ENCODE measurements at regions not wholly inside any gene's neighbourhood (a gene's known extent, or its start where the extent isn't known, plus 50 kb on each side); places are given as distances from the start of the nearest gene placed in this dataset.

GRCh38 chr6:144876689-144877088, 591.6 kb downstream of the UTRN start:
- no peak for DNase-seq (ENCODE audit: low read depth in 1 of 2, low spot score in 2 of 2)
- no peak overlapping the region for H3K4me3 ChIP-seq (ENCODE audit: extremely low read depth in 1 of 4, insufficient read depth in 2 of 4, low read depth in 3 of 4, low read length in 4 of 4)
- no peak overlapping the region for H2BK120ac ChIP-seq (replicated peaks; ENCODE audit: low read depth, low read length)
- no peak overlapping the region for H2AFZ ChIP-seq (ENCODE audit: low read length)
- no peak overlapping the region for H2BK12ac ChIP-seq (ENCODE audit: low read depth, low read length)
- no peak overlapping the region for H2BK15ac ChIP-seq (ENCODE audit: low read length)
- H3K23ac ChIP-seq (ENCODE audit: insufficient read length): no peak overlapping the region
- no peak overlapping the region for H2AK5ac ChIP-seq (ENCODE audit: low read depth, low read length)
- no peak overlapping the region for H3K14ac ChIP-seq (ENCODE audit: insufficient read length)
- no peak overlapping the region for H3K4me2 ChIP-seq (ENCODE audit: insufficient read depth in 1 of 2, low read depth in 2 of 2, low read length in 2 of 2)
- no peaks in the 10 kb centered on the region for H3K23me2 ChIP-seq (ENCODE audit: low read depth, low read length)
- no peak overlapping the region for H3K4ac ChIP-seq (replicated peaks; ENCODE audit: insufficient read length, low read depth, low read length)
- 98% methylated on average over 2 of the region's 2 CpGs; no CpG with 5 or more reads in 1 of the 2 experiments for WGBS, 2 experiments (ENCODE audit: extremely low coverage in 1 of 2, insufficient coverage in 1 of 2, insufficient read length in 1 of 2, insufficient replicate concordance in 2 of 2, low coverage in 1 of 2, low lambda C conversion rate in 2 of 2, missing lambda C conversion rate in 1 of 2)
- no peak overlapping the region for H4K91ac ChIP-seq (replicated peaks; ENCODE audit: insufficient read length, low read length)
- H3K9me3 ChIP-seq (ENCODE audit: insufficient read depth in 2 of 2, low read depth in 1 of 2, low read length in 1 of 2): peaks cover 11 to 14% of the 10 kb centered on the region in 2 experiments
- CTCF ChIA-PET (ENCODE audit: partially characterized antibody): no interaction called here
- no peak overlapping the region for H2BK5ac ChIP-seq (ENCODE audit: low read depth, low read length)
- H3K27me3 ChIP-seq (replicated peaks in 1 of 4; ENCODE audit: control insufficient read depth in 3 of 4, extremely low read depth in 1 of 4, insufficient read depth in 3 of 4, low read length in 3 of 4): no peaks in the 10 kb centered on the region; a peak in 1 of 7 replicates
- POLR2A ChIA-PET (ENCODE audit: partially characterized antibody): no interaction called here
- no peak overlapping the region for H3K18ac ChIP-seq (ENCODE audit: extremely low read depth, low read length)
- H3K79me2 ChIP-seq (ENCODE audit: control insufficient read depth in 1 of 2, insufficient read depth in 2 of 2, low read length in 2 of 2): no peaks in the 10 kb centered on the region
- H4K5ac ChIP-seq (ENCODE audit: insufficient read length, low read depth, low read length): no peak overlapping the region
- no peak overlapping the region for H2BK20ac ChIP-seq (ENCODE audit: low read length)
- peaks cover 0 to 14% (median 4%) of the 10 kb centered on the region in 4 experiments; a peak in 3 of 8 replicates for H3K36me3 ChIP-seq (ENCODE audit: control insufficient read depth in 2 of 4, insufficient read depth in 4 of 4, low read length in 3 of 4)
- no peak overlapping the region for H3K27ac ChIP-seq (ENCODE audit: low read depth, low read length)
- no peak overlapping the region for H4K8ac ChIP-seq (ENCODE audit: extremely low read depth, insufficient read depth, low read length)
- H3K56ac ChIP-seq (replicated peaks; ENCODE audit: insufficient read length, low read depth, low read length): no peak overlapping the region
- H3K9ac ChIP-seq (replicated peaks in 1 of 4; ENCODE audit: extremely low read depth in 1 of 4, low read depth in 3 of 4, low read length in 3 of 4): no peak overlapping the region
- no peak for FAIRE-seq
- H4K20me1 ChIP-seq (replicated peaks in 1 of 2; ENCODE audit: control insufficient read depth in 1 of 2, insufficient read depth in 2 of 2, low read length in 2 of 2): no peaks in the 10 kb centered on the region
- H3K79me1 ChIP-seq (ENCODE audit: low read depth, low read length): no peaks in the 10 kb centered on the region
- H3K4me1 ChIP-seq (replicated peaks in 1 of 4; ENCODE audit: control insufficient read depth in 3 of 4, insufficient read depth in 4 of 4, low read length in 3 of 4): no peaks in the 10 kb centered on the region
- no peak for TF ChIP-seq CHD7 (IDR thresholded peaks at IDR 0.05; ENCODE audit: insufficient replicate concordance, low read length)

All from H1 (cell line).